ENCODE measurements at regions not wholly inside any gene's neighbourhood (a gene's known extent, or its start where the extent isn't known, plus 50 kb on each side); places are given as distances from the start of the nearest gene placed in this dataset.

DNA sequence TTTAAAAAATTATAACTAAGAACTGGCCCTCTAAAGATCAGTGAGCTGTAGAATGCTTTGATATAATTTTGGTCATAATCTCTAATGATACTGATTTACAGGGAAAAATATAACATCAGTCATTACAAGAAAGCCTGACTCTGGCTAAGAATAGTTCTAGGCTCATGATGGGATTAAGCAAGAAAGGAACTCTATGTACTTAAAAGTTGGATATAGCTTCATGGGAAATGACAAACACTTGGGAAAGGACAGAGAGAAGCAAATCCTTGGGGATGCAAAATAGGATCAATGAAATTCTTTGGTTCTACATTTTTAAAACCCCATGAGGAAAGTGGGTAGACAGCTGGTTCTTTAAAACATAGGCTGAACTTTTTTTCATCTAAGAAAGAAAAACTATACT lies 472.7 kb upstream of the NR2F2 start:
- DNase-seq (ENCODE audit: low read depth) = no peak

DNA sequence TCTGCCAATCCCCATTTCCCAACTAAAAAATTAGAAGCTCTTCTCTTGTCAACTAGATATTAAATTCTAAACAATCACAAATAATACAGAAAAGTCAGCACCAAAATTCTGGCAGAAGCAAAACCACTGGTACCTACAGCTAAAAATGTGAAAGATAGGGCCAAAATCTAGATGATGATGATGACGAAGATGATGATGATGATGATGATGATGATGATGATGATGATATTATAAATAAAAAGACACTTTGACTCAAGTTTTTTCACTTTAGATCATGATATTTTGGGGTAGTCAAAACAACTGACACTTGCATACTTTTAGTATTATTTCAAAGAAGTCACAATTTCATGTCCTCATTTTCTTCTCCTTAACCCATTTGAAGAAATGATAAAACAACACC lies 470.1 kb upstream of the NR2F2 start:
- DNase-seq (ENCODE audit: low read depth) = no peak

GRCh38 chr15:95864467-95864886 lies 466.0 kb upstream of the NR2F2 start:
- DNase-seq (ENCODE audit: low read depth) = no peak

- DNase-seq (ENCODE audit: low read depth) = no peak
Observed at GRCh38 chr15:95865330-95865739, 465.2 kb upstream of the NR2F2 start.

DNA sequence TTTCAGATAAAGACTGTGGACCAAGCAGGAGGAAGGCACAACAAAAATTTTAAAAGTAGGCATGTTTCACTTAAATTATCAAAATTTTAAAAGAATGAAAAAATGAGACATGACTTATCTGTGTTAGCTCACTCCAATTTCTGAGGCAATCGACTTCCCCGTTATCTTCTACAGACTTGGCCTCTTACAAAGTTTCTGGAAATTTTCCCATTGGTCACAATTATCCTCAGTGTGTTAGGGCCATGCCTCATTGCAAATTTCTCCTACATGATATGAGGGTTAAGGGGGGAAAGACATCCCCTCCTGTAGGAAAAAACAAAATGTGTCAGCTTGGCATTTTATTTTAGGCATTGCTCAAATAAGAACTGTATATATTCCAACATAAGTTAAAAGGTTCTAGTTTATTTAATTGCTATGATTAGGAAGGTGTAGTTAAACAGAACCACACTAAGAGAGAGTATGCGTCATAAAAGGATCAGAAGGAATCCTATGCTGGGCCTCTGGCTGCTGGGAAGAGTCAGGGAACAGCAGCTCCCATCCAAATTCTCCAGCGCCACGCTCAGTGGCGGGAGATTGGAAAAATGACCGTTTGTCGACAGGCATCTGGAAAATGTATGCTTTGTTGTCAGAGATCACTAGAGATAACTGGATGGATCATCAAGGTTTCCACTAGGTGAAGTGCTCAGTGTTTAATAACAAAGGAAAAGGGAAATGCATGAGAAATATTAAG lies 463.6 kb upstream of the NR2F2 start:
- DNase-seq (ENCODE audit: low read depth) = no peak

DNA sequence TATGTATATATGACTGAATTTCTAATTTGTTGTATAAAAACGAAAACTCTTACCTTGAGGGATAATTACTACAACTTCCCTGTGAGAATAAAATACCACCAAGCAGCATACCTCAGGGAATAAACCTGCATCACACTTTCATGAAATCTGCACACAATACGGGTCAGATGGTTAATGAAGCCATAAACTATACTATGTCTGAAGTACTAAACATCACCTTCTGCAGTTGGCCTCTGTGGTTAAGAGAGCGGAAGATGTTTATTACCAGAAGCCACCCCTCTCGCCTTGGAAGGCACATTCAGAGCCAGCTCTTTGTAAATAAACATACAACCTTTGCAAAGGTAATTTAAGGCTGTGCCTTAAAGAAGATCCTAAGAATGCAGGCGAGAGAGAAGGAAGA lies 462.1 kb upstream of the NR2F2 start:
- DNase-seq (ENCODE audit: low read depth) = no peak

GRCh38 chr15:95868970-95869369 lies 461.5 kb upstream of the NR2F2 start:
- DNase-seq (ENCODE audit: low read depth) = no peak

DNA sequence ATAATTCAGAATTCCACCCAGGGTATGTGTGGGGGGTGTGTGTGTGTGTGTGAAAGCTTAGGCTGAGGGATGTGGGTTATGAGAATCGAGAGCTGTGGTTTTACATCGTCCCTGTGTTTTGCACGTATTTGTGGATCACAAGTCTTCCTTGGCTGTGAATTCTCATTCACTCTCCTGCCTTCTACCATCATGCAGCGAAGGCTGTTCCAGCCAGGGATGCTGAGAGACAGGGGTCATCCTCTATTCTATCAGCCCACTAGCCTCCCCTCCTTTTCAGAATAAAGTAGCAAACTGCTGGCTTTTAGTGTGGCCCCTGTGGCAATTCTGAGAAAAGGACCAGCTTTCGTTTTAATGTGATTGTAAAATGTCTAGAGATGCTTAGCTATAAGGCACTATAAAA lies 460.6 kb upstream of the NR2F2 start:
- DNase-seq (ENCODE audit: low read depth) = no peak

GRCh38 chr15:95872366-95872771 lies 458.1 kb upstream of the NR2F2 start:
- peak; percentile 75 for DNase-seq (ENCODE audit: low read depth)

- DNase-seq (ENCODE audit: low read depth) = no peak
Observed at GRCh38 chr15:95874637-95875036, 455.9 kb upstream of the NR2F2 start.

DNA sequence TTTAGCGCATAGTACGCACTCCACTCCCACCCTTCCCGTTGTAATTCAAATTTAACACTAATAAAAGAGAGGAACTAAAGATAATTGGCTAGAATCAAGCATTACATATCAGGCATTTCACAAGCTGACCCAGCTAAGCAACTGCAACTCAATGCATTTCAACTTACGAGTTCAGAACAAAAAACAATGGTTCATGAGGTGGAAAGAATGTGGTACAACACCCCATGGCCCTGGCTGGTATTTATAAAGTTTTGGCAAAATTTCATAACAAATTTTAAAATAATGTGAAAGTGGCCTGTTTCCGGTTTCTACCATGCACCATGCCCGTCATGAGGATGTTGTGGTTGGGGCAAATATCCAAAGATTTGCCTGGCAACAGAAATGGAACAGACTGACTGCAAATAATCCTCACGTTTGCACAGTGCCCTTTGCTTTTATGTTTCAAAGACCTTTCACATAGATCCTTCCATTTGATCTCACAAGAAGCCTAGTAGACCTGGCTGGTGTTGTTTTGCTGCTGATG lies 455.3 kb upstream of the NR2F2 start:
- DNase-seq (ENCODE audit: low read depth) = peak; percentile 87

DNA sequence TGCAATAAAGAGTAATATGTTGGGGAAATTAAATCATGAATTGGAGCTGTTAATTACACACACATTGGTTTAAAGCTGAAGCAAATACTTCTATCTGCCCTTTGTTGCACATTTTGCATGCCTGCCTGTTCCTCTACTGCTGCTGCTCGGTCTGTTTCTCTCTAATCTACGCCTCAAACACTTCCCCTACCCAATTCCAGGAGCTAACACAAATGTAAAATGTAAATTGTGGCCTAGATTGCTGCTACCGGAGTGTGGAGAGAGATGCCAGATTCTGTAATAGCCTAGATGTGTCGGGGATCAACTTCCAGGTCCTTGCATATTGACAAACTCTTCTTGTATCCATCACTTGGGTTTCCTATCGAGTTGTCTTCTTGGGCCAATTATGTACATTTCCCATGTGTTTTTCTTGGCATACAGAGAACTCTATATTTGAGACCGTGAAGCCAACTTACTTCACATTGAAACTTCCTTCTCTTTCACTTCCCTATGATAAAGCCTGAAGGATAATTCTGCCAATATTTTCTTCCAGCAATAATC lies 450.4 kb upstream of the NR2F2 start:
- DNase-seq (ENCODE audit: low read depth) = no peak

DNA sequence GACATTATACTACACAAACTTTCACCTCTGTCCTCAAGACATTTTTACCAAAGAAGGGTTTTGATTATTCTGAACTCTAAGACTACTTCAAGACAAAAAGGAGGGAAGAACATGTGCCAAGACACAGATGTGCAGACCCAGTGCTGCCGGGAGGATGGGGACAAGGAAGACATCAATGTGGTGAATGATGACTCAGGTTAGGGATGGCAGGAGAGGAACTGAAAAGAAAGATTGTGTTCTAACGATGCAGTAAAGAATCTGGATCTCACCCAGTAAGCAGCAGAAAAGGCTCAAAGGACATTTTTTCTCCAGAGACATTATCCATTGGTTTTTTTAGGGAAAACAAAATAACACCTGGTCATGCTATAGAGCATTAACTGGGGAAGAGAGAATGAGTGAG lies 449.9 kb upstream of the NR2F2 start:
- DNase-seq (ENCODE audit: low read depth) = peak; percentile 42

GRCh38 chr15:95883064-95883463 lies 447.4 kb upstream of the NR2F2 start:
- no peak for DNase-seq (ENCODE audit: low read depth)

- DNase-seq (ENCODE audit: low read depth) = peak; percentile 56
Observed at GRCh38 chr15:95884276-95884675, 446.2 kb upstream of the NR2F2 start.

DNA sequence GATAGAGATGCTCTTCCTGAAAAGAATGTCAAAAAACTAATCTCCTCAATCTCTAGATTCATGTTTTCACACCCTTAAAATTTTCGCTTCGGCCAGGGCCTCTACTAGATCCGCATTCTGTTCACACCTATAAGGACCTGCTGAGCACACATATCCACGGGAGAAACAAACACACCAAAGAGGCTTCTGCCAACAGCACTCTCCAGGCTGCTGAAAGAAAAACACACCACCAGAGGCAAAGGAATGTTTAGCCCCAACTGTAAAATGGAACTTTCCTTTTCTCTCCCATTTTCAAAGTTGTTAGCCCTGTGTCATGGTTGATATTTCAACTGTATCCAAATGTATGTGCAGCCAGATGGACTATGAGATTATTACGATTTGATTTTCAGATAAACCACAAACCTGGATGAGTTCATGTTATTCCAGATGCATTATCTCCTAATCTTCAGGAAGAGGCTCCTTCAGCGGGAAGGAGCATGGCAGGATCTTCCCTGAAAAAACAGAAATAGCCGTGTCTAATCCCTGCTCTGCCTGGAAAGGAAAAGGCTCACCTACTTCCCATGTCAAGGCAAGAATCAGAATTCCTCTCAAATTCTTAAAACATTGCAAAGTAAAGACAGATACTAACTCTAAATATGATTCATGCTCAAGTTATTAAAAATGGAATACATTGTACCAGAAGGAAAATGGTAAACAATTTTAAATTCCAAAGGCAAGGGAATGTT lies 442.7 kb upstream of the NR2F2 start:
- no peak for DNase-seq (ENCODE audit: low read depth)

GRCh38 chr15:95888762-95889161 lies 441.7 kb upstream of the NR2F2 start:
- no peak for DNase-seq (ENCODE audit: low read depth)

GRCh38 chr15:95894407-95894956 lies 436.0 kb upstream of the NR2F2 start:
- no peak for DNase-seq (ENCODE audit: low read depth)

GRCh38 chr15:95895508-95895907 lies 435.0 kb upstream of the NR2F2 start:
- DNase-seq (ENCODE audit: low read depth) = no peak

DNA sequence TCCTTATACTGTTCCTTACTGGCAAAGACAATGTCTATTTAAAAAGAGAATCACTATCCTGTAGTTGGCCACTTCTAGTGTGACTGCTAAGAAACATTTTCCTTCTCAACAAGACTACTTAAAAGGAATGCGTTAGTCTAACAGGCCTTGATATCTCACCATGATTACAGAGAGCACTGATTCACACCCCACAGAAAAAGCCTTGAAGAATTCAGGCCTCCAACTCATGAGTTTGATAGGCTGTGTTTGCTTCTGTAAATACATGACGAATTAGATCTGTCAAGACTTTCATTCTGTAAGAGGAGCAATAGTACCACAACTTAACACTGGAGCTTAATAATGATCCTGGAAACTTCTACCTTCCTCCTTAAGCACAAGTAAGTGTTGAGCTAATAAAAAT lies 432.8 kb upstream of the NR2F2 start:
- peak; percentile 27 for DNase-seq (ENCODE audit: low read depth)

GRCh38 chr15:95898761-95899160 lies 431.7 kb upstream of the NR2F2 start:
- no peak for DNase-seq (ENCODE audit: low read depth)

DNA sequence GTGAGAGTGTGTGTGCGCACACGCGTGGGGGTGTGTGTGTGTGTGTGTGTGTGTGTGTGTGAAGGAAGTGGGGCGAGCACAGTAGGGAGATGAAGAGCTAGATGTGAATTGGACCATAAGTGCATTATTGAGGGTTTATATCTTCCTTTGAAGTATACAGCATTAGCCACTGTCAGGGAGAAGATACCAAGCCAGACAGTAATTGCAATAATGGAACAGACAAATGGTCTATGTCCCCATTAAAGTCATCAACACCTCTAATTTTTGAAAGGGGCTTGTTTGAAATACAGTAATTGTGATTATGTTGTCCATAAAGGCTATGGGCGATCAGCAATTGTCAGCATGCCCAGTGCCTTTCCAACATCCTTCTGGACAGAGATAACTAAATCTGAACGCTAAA lies 429.2 kb upstream of the NR2F2 start:
- DNase-seq (ENCODE audit: low read depth) = no peak

DNA sequence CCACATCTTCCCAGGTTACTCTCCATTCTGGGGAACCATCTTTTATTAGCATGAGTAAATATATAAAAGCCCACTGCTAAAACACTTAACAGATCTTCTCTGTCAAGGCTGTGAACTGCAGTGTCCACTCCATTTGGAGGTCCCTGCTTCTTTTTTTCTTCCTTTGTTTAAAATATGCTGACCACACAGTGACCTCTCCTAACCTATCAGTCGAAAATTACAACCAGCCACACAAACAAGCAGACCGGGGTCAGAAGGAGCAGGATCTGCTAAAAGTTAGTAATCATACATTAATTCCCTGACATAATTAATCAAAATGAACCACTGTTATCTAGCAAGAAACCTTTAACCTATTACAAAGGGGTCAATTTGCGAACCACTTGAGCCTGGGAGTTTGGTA lies 427.9 kb upstream of the NR2F2 start:
- no peak for DNase-seq (ENCODE audit: low read depth)

Measured in M059J (cell line).